ENCODE measurements at regions not wholly inside any gene's neighbourhood (a gene's known extent, or its start where the extent isn't known, plus 50 kb on each side); places are given as distances from the start of the nearest gene placed in this dataset.

DNA sequence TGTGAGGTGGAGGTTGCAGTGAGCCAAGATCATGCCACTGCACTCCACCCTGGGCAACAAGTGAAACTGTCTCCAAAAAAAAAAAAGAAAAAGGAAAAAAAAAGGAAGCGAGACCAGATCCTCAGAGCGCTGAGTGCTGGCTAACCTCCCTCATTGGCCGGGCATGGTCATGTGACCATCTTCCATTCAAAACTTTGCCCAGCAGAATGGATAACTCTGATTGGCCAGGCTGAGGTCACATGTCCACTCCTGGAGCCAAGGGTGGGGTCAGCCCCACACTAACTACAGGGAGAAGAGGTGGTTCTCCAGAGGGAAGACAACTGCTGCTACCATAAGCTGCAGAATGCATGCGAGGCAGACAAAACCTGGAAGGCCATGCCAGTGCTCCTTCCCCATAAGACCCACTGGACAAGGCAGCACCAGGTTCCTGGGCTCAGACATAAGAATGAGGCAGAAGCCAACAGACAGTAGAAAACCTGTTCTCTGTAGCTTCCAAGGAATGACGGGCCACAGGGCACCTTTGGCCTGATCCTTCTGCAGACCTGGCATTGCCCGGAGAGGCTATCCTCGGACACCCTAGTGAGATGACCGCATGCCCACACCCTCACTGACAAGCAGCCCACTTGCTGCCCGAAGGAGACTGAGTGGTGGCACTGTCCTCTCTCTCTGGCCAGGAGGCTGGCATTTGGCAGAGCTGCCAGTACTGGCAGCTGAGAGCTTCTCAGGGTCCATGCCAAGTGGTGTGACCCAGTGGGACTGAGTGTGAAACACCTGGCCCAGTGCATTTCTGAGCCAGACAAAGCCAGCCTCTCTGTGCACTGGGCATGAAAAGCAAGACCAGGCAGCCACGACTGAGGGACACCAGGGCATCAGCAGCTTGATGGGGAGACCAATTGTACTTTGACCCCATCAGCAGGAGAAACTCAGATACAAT, 311.9 kb upstream of the SULF2 start:
- Histone ChIP-seq H3K9ac (ENCODE audit: low read depth in 1 of 2, low read length in 2 of 2) (no peak overlapping the region), H3K27ac (ENCODE audit: low read depth, low read length) (no peak overlapping the region), H3K4me3 (ENCODE audit: low read depth in 1 of 2, low read length in 2 of 2) (no peak overlapping the region), H3K27me3 (ENCODE audit: control insufficient read depth in 1 of 2, insufficient read depth in 2 of 2, low read length in 2 of 2) (peaks cover 0 to 5% of the 10 kb centered on the region in 2 donors), H3K9me3 (ENCODE audit: control insufficient read depth in 1 of 2, low read length in 2 of 2) (no peaks in the 10 kb centered on the region), H3K36me3 (ENCODE audit: control insufficient read depth in 1 of 2, insufficient read depth in 2 of 2, low read length in 2 of 2) (no peaks in the 10 kb centered on the region), H3K4me1 (ENCODE audit: control insufficient read depth in 1 of 2, insufficient read depth in 2 of 2, low read length in 2 of 2) (no peaks in the 10 kb centered on the region)

DNA sequence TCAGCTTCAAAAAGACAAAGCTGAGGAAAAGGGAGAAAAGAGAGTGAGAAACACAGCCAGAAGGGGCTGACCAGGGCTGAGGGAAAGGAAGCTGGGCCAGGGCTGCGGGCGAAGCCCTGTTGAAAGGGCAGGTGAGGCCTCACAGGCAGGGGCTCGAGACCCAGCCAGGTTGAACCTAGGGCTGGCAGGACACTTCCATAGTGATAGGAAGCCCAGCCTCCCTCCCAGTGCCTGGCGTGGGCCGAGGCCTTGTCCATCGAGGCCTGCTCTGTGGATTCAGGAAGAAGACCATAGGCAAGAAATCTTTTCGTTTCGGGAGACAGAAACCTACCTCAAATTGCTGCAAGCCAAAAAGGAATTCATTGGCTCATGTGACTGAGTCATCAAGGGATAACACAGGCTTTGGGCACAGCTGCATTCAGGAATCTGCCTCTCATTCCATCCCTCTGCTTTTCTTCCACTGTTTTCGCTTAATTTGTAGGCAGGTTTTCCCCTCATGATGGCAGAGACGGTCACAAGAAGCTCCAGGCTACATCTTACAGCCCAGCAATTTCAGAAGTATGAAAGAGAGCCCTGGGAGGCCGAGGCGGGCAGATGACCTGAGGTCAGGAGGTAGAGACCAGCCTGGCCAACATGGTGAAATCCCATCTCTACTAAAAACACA, 311.1 kb upstream of the SULF2 start:
- H3K36me3 ChIP-seq (ENCODE audit: control insufficient read depth in 1 of 2, insufficient read depth in 2 of 2, low read length in 2 of 2) = no peaks in the 10 kb centered on the region

DNA sequence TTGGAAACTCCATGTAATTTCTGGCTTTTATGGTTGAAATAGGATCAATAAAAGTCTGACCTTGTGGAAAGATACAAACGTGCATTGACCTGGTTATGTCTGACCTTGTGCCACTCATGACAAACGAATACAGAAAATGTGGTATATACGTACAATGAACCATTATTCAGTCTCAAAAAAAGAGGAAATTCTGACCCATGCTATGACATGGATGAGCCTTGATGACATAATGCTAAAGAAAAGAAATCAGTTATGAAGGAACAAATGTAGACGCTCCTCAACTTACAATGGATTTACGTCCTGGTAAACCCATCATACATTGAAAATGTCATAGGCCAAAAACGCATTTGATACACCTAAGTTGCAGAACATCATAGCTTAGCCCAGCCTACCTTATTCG, 309.7 kb upstream of the SULF2 start:
- H3K27me3 ChIP-seq (ENCODE audit: control insufficient read depth in 1 of 2, insufficient read depth in 2 of 2, low read length in 2 of 2) = peaks cover 3 to 9% of the 10 kb centered on the region in 2 donors
- H3K9ac ChIP-seq (ENCODE audit: low read depth in 1 of 2, low read length in 2 of 2) = no peak overlapping the region
- H3K4me3 ChIP-seq (ENCODE audit: low read depth in 1 of 2, low read length in 2 of 2) = no peak overlapping the region
- H3K9me3 ChIP-seq (ENCODE audit: control insufficient read depth in 1 of 2, low read length in 2 of 2) = no peaks in the 10 kb centered on the region
- no peak overlapping the region for H3K27ac ChIP-seq (ENCODE audit: low read depth, low read length)
- no peaks in the 10 kb centered on the region for H3K4me1 ChIP-seq (ENCODE audit: control insufficient read depth in 1 of 2, insufficient read depth in 2 of 2, low read length in 2 of 2)
- no peaks in the 10 kb centered on the region for H3K36me3 ChIP-seq (ENCODE audit: control insufficient read depth in 1 of 2, insufficient read depth in 2 of 2, low read length in 2 of 2)

More for the DNA sequence above, 311.1 kb upstream of the SULF2 start:
- Histone ChIP-seq H3K4me3 (ENCODE audit: low read depth in 1 of 2, low read length in 2 of 2) (no peak overlapping the region), H3K4me1 (ENCODE audit: control insufficient read depth in 1 of 2, insufficient read depth in 2 of 2, low read length in 2 of 2) (no peaks in the 10 kb centered on the region), H3K9me3 (ENCODE audit: control insufficient read depth in 1 of 2, low read length in 2 of 2) (no peaks in the 10 kb centered on the region), H3K27ac (ENCODE audit: low read depth, low read length) (no peak overlapping the region), H3K27me3 (ENCODE audit: control insufficient read depth in 1 of 2, insufficient read depth in 2 of 2, low read length in 2 of 2) (peaks cover 0 to 5% of the 10 kb centered on the region in 2 donors), H3K9ac (ENCODE audit: low read depth in 1 of 2, low read length in 2 of 2) (no peak overlapping the region)

DNA sequence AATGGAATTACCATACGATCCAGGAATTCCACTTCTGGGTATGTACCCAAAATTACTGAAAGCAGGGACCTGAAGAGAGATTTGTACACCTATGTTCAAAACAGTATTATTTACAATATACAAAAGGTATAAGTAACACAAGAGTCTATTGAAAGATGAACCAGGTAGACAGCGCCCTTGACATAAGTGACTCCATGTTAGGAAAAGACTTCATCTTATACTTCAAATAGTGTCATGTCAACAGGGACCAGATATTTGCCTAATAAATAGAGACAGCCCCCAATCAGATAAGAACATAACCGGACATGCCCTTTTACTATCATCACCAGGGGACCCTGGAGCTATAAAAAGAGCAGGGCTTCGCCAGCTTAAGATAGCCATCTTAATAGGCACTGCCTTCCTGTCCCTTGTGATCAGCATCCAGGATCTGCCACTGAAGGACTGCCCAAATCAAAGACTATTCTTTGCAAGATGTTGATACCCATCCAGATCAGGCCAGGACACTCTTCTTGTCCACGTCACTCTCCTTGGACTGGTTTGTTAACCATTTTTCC, 309.0 kb upstream of the SULF2 start:
- Histone ChIP-seq H3K4me3 (ENCODE audit: low read depth in 1 of 2, low read length in 2 of 2) (no peak overlapping the region), H3K36me3 (ENCODE audit: control insufficient read depth in 1 of 2, insufficient read depth in 2 of 2, low read length in 2 of 2) (no peaks in the 10 kb centered on the region), H3K27me3 (ENCODE audit: control insufficient read depth in 1 of 2, insufficient read depth in 2 of 2, low read length in 2 of 2) (peaks cover 3 to 9% of the 10 kb centered on the region in 2 donors), H3K9me3 (ENCODE audit: control insufficient read depth in 1 of 2, low read length in 2 of 2) (no peaks in the 10 kb centered on the region), H3K27ac (ENCODE audit: low read depth, low read length) (no peak overlapping the region), H3K9ac (ENCODE audit: low read depth in 1 of 2, low read length in 2 of 2) (no peak overlapping the region), H3K4me1 (ENCODE audit: control insufficient read depth in 1 of 2, insufficient read depth in 2 of 2, low read length in 2 of 2) (no peaks in the 10 kb centered on the region)

DNA sequence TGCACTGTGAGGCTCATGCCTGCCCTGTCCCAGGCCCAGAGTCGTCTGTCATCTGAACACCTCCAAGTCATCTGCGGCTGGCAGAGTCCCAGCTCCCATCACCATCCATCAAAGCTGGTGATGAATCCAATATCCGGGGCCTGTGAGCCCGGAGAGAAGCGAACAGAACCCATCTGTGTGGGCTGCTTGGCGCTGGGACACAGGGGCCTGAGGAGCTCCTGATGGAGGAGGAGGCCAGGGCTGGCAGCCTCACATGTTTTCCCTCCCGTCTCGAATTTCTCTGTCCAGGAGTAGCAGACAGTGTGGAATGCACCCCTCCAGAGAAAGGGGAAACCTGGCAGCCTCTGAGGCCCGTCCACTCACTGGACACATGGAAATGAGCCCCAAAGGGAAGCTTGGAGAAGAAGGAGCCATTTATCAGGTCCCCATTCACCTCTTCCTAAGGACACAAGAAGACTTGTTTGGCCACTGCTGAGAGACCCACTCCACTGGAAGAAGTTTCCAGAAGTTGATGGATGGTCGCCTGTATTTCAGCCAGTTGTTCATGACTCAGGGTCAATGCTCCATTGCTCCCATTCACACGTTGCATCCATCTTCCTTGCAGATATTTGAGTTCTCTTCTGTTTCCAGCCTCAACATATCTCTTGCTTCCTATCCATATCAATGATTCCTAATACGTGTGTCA, 307.5 kb upstream of the SULF2 start:
- Histone ChIP-seq H3K4me1 (ENCODE audit: control insufficient read depth in 1 of 2, insufficient read depth in 2 of 2, low read length in 2 of 2) (no peaks in the 10 kb centered on the region), H3K9ac (ENCODE audit: low read depth in 1 of 2, low read length in 2 of 2) (no peak overlapping the region), H3K4me3 (ENCODE audit: low read depth in 1 of 2, low read length in 2 of 2) (no peak overlapping the region), H3K27me3 (ENCODE audit: control insufficient read depth in 1 of 2, insufficient read depth in 2 of 2, low read length in 2 of 2) (peaks cover 3 to 4% of the 10 kb centered on the region in 2 donors), H3K36me3 (ENCODE audit: control insufficient read depth in 1 of 2, insufficient read depth in 2 of 2, low read length in 2 of 2) (no peaks in the 10 kb centered on the region), H3K9me3 (ENCODE audit: control insufficient read depth in 1 of 2, low read length in 2 of 2) (no peaks in the 10 kb centered on the region), H3K27ac (ENCODE audit: low read depth, low read length) (no peak overlapping the region)

DNA sequence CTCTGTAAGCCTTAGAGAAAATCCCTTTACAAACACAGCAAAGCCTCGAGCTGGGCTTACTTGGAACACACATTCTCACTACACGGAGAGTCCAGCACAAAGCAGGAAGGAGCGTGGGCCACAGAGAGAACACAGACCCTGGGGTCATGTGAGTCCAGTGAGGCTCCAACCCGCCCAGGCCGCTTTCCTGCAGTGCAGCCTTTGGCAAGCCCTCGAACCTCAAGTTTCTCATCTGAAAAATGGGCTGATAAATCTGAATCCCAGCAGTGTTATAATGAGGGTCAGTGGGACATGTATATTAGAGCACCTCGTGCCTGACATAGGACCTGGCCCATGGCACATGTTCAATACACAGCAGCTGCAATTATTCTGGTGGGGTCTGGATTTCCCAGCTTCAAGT, 305.5 kb upstream of the SULF2 start:
- Histone ChIP-seq H3K36me3 (ENCODE audit: control insufficient read depth in 1 of 2, insufficient read depth in 2 of 2, low read length in 2 of 2) (no peaks in the 10 kb centered on the region), H3K4me3 (ENCODE audit: low read depth in 1 of 2, low read length in 2 of 2) (no peak overlapping the region), H3K27ac (ENCODE audit: low read depth, low read length) (no peak overlapping the region), H3K27me3 (ENCODE audit: control insufficient read depth in 1 of 2, insufficient read depth in 2 of 2, low read length in 2 of 2) (peaks cover 3 to 4% of the 10 kb centered on the region in 2 donors), H3K4me1 (ENCODE audit: control insufficient read depth in 1 of 2, insufficient read depth in 2 of 2, low read length in 2 of 2) (no peaks in the 10 kb centered on the region), H3K9me3 (ENCODE audit: control insufficient read depth in 1 of 2, low read length in 2 of 2) (no peaks in the 10 kb centered on the region), H3K9ac (ENCODE audit: low read depth in 1 of 2, low read length in 2 of 2) (no peak overlapping the region)

DNA sequence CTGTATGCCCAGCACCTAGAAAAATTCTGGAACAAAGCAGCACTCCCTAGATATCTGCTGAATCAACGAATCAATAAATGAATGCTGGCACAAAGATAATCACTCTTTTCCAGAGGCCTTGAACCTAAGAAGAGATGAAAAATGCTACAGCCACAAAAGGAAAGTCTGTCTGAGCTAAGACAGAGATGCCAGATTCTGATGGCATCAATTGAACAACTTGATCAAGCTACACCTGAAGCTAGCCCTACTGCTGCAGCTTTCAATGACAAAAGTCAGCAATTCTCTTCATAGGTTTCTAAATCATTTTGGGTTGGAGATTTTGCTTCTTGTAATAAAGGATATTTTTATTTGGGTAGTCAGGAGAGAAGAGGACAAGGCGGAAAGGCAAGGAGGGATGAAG, 305.0 kb upstream of the SULF2 start:
- no peak overlapping the region for H3K4me3 ChIP-seq (ENCODE audit: low read depth in 1 of 2, low read length in 2 of 2)
- H3K27me3 ChIP-seq (ENCODE audit: control insufficient read depth in 1 of 2, insufficient read depth in 2 of 2, low read length in 2 of 2) = peaks cover 3 to 4% of the 10 kb centered on the region in 2 donors
- H3K27ac ChIP-seq (ENCODE audit: low read depth, low read length) = no peak overlapping the region

DNA sequence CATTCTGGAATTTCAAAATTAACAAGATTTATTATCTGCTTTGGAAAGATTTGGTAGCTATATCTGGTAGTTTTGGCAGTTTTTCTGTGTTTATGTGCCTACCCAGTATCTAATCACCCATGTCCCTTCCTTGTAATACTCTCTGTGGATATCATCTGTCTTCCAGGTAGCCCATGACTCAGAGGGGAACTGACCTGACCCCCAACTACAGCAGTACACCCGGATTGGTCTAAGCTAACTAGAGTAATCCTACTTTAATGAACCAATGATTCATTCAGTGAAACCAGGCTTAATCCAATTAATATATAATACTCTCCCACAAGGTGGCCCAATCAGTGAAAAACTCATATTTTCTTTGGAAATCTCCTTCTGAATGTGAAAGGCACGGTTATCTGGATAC, 295.3 kb upstream of the SULF2 start:
- Histone ChIP-seq H3K36me3 (ENCODE audit: control insufficient read depth in 1 of 2, insufficient read depth in 2 of 2, low read length in 2 of 2) (no peaks in the 10 kb centered on the region), H3K9me3 (ENCODE audit: control insufficient read depth in 1 of 2, low read length in 2 of 2) (no peaks in the 10 kb centered on the region), H3K27ac (ENCODE audit: low read depth, low read length) (no peak overlapping the region), H3K9ac (ENCODE audit: low read depth in 1 of 2, low read length in 2 of 2) (no peak overlapping the region), H3K4me3 (ENCODE audit: low read depth in 1 of 2, low read length in 2 of 2) (no peak overlapping the region), H3K27me3 (ENCODE audit: control insufficient read depth in 1 of 2, insufficient read depth in 2 of 2, low read length in 2 of 2) (peaks cover 0 to 3% of the 10 kb centered on the region in 2 donors), H3K4me1 (ENCODE audit: control insufficient read depth in 1 of 2, insufficient read depth in 2 of 2, low read length in 2 of 2) (no peaks in the 10 kb centered on the region)

More for the DNA sequence above, 305.0 kb upstream of the SULF2 start:
- Histone ChIP-seq H3K9me3 (ENCODE audit: control insufficient read depth in 1 of 2, low read length in 2 of 2) (no peaks in the 10 kb centered on the region), H3K9ac (ENCODE audit: low read depth in 1 of 2, low read length in 2 of 2) (no peak overlapping the region), H3K4me1 (ENCODE audit: control insufficient read depth in 1 of 2, insufficient read depth in 2 of 2, low read length in 2 of 2) (no peaks in the 10 kb centered on the region), H3K36me3 (ENCODE audit: control insufficient read depth in 1 of 2, insufficient read depth in 2 of 2, low read length in 2 of 2) (no peaks in the 10 kb centered on the region)

DNA sequence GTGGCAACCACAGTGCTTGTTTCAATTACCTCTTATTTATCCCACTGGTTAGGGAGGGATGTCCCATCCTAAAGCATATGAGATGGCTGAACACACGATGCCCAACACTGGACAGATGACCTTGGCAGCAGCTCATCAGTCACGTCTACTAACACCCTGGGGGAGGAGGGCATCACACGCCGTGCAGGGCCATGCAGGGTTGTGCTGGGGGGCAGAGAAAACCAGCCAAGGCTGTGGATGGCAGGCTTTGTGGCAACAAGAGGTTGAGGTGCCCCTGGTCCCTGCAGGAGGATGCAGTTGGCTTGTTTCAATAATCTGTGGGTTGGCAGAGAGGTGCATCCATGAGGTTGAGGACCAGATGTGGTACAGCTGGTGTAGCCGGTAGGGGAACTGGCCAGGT, 293.7 kb upstream of the SULF2 start:
- Histone ChIP-seq H3K27me3 (ENCODE audit: control insufficient read depth in 1 of 2, insufficient read depth in 2 of 2, low read length in 2 of 2) (peaks cover 0 to 3% of the 10 kb centered on the region in 2 donors), H3K9me3 (ENCODE audit: control insufficient read depth in 1 of 2, low read length in 2 of 2) (no peaks in the 10 kb centered on the region), H3K36me3 (ENCODE audit: control insufficient read depth in 1 of 2, insufficient read depth in 2 of 2, low read length in 2 of 2) (no peaks in the 10 kb centered on the region), H3K4me1 (ENCODE audit: control insufficient read depth in 1 of 2, insufficient read depth in 2 of 2, low read length in 2 of 2) (no peaks in the 10 kb centered on the region), H3K4me3 (ENCODE audit: low read depth in 1 of 2, low read length in 2 of 2) (no peak overlapping the region), H3K27ac (ENCODE audit: low read depth, low read length) (no peak overlapping the region), H3K9ac (ENCODE audit: low read depth in 1 of 2, low read length in 2 of 2) (no peak overlapping the region)

DNA sequence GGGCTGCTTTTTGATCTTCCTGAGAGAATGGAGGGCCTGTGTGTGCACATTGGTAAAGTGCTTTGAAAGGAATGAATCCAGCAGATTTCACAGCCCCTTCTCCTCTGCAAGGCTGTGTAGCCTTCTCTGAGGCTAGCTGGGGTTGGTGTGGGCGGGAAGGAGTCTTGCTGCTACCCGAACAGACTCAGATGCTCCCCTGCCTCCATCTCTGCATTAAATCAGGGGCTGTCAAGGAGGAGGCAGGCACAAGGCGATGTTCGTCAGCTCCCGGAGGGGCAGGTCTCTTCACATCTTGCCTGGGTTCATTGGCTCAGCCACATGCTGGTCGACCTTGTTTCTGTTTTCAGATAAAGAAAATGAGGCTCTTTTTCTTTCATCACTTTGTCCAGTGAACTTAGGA, 291.5 kb upstream of the SULF2 start:
- Histone ChIP-seq H3K27me3 (ENCODE audit: control insufficient read depth in 1 of 2, insufficient read depth in 2 of 2, low read length in 2 of 2) (peaks cover 0 to 3% of the 10 kb centered on the region in 2 donors), H3K36me3 (ENCODE audit: control insufficient read depth in 1 of 2, insufficient read depth in 2 of 2, low read length in 2 of 2) (no peaks in the 10 kb centered on the region), H3K27ac (ENCODE audit: low read depth, low read length) (no peak overlapping the region), H3K4me1 (ENCODE audit: control insufficient read depth in 1 of 2, insufficient read depth in 2 of 2, low read length in 2 of 2) (no peaks in the 10 kb centered on the region), H3K4me3 (ENCODE audit: low read depth in 1 of 2, low read length in 2 of 2) (no peak overlapping the region), H3K9ac (ENCODE audit: low read depth in 1 of 2, low read length in 2 of 2) (no peak overlapping the region), H3K9me3 (ENCODE audit: control insufficient read depth in 1 of 2, low read length in 2 of 2) (no peaks in the 10 kb centered on the region)
